Mesothelial cell of epicardium (in vitro differentiated cells): ENCODE measurements at regions not wholly inside any gene's neighbourhood (a gene's known extent, or its start where the extent isn't known, plus 50 kb on each side); places are given as distances from the start of the nearest gene placed in this dataset.
"Not testable (repeated sequence)": the region's sequence is repeated elsewhere in the genome, so short reads cannot be mapped to it uniquely, and the experiment has no call there.

Source experiments
- DNase-seq, 2 experiments: peaks; one replicate each; pipeline ENCODE4 v3.0.0; 2021; ENCODE audit warnings: low spot score in 2 of 2; ENCODE audit not compliant: unreplicated experiment in 2 of 2
- H3K27ac Mint-ChIP-seq: 2 replicates; pipeline ENCODE4 v1.8.0; 2021; ENCODE audit warnings: mixed read lengths
- H3K27me3 Mint-ChIP-seq: 2 replicates; pipeline ENCODE4 v1.8.0; 2021; ENCODE audit warnings: low read depth, mixed read lengths
- H3K36me3 Mint-ChIP-seq: 2 replicates; pipeline ENCODE4 v1.8.0; 2021; ENCODE audit warnings: mixed read lengths
- H3K4me1 Mint-ChIP-seq: 2 replicates; pipeline ENCODE4 v1.8.0; 2021; ENCODE audit warnings: mixed read lengths
- H3K4me3 Mint-ChIP-seq: 2 replicates; pipeline ENCODE4 v1.8.0; 2021; ENCODE audit warnings: mild to moderate bottlenecking, moderate library complexity, mixed read lengths
- H3K9me3 Mint-ChIP-seq: 2 replicates; pipeline ENCODE4 v1.8.0; 2021; ENCODE audit warnings: mixed read lengths
- TF ChIP-seq, protein P1 (sequence below): fragments of 200-600 bp; sonication (generic); IDR thresholded peaks from one replicate; pipeline ENCODE4 v1.5.0; 2021; ENCODE audit warnings: antibody characterized with exemption; ENCODE audit not compliant: unreplicated experiment

DNA sequence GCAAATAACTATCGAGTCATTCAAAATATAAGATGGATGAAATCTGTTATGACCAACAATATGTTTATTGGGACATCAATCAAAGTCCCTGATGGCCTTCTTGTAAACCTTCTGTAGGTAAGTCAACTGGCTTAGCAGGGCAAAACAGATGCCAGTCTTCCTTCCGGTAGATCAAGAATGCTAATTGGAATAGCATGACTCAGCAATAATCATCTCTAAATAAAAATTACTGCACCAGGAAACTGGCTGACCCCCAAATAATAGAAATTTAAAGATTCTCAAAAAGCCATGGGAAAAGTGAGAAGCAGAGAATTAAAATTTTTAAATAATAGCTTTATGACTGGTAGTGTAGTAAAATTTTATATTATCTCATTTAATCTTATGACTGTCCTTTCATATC lies 1005.4 kb downstream of the OLFM4 start:
- TF ChIP-seq, protein P1, sequence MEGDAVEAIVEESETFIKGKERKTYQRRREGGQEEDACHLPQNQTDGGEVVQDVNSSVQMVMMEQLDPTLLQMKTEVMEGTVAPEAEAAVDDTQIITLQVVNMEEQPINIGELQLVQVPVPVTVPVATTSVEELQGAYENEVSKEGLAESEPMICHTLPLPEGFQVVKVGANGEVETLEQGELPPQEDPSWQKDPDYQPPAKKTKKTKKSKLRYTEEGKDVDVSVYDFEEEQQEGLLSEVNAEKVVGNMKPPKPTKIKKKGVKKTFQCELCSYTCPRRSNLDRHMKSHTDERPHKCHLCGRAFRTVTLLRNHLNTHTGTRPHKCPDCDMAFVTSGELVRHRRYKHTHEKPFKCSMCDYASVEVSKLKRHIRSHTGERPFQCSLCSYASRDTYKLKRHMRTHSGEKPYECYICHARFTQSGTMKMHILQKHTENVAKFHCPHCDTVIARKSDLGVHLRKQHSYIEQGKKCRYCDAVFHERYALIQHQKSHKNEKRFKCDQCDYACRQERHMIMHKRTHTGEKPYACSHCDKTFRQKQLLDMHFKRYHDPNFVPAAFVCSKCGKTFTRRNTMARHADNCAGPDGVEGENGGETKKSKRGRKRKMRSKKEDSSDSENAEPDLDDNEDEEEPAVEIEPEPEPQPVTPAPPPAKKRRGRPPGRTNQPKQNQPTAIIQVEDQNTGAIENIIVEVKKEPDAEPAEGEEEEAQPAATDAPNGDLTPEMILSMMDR, result no peak
- DNase-seq, result no peak
- Mint-ChIP-seq H3K36me3 (no peaks in the 10 kb centered on the region), H3K9me3 (peaks cover 11% of the 10 kb centered on the region), H3K27ac (no peak overlapping the region), H3K27me3 (no peaks in the 10 kb centered on the region), H3K4me1 (no peaks in the 10 kb centered on the region), H3K4me3 (no peak overlapping the region)

DNA sequence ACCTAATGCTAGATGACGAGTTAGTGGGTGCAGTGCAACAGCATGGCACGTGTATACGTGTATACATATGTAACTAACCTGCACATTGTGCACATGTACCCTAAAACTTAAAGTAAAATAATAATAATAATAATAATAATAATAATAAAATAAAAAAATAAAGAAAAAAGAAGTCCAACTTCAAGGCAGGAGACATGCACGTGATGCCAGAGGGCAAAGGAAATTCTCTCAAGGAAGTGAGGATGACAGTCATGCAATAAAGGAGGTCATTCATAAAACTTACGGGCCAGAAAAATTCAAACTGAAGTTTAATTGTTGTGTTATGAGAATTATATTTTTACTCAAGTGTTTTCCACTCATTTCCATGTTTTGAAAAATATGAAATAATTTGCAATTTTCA lies 1028.8 kb downstream of the OLFM4 start:
- not testable (repeated sequence) for H3K36me3 Mint-ChIP-seq, H3K4me3 Mint-ChIP-seq, DNase-seq, H3K4me1 Mint-ChIP-seq, H3K27me3 Mint-ChIP-seq, H3K9me3 Mint-ChIP-seq, H3K27ac Mint-ChIP-seq

DNA sequence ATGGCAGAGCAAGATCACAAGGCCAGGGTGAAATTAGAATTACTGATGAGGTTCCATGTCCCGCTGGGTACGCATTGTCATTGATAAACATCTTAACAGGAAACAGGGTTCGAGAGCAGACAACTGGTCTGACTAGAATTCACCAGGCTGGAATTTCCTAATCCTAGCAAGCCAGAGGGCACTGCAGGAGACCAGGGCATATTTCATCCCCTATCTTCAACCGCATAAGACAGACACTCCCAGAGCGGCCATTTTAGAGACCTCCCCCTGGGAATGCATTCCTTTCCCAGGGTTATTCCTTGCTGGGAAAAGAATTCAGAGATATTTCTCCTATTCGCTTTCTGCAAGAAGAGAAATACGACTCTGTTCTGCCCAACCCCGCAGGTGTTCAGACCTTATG lies 1041.3 kb downstream of the OLFM4 start:
- H3K4me1 Mint-ChIP-seq, H3K27me3 Mint-ChIP-seq, H3K36me3 Mint-ChIP-seq, H3K27ac Mint-ChIP-seq, H3K4me3 Mint-ChIP-seq, DNase-seq: not testable (repeated sequence)
- H3K9me3 Mint-ChIP-seq, result peaks cover 24% of the 10 kb centered on the region

DNA sequence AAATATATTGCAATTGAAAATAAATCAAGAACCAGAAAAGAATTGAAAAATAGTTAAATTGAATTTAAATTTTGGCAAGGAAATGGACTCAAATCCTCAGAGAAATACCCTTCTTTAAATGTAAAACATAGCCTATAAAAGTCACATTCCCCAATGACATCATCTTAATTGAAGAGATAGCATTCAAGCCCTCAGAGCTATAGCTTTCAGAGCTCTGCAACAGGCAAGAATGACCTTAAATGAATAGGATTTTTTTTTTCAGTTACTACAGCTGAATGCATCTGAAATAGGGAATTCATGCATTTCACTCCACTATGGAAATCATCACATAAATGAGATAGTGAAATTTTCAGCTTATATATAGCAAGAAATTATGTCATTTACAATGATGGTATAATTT lies 1049.0 kb downstream of the OLFM4 start:
- Mint-ChIP-seq H3K36me3 (no peaks in the 10 kb centered on the region), H3K9me3 (peaks cover 7% of the 10 kb centered on the region), H3K4me1 (peaks cover 7% of the 10 kb centered on the region), H3K4me3 (no peak overlapping the region), H3K27ac (no peak overlapping the region), H3K27me3 (no peaks in the 10 kb centered on the region)
- TF ChIP-seq, protein P1, result no peak
- no peak for DNase-seq

DNA sequence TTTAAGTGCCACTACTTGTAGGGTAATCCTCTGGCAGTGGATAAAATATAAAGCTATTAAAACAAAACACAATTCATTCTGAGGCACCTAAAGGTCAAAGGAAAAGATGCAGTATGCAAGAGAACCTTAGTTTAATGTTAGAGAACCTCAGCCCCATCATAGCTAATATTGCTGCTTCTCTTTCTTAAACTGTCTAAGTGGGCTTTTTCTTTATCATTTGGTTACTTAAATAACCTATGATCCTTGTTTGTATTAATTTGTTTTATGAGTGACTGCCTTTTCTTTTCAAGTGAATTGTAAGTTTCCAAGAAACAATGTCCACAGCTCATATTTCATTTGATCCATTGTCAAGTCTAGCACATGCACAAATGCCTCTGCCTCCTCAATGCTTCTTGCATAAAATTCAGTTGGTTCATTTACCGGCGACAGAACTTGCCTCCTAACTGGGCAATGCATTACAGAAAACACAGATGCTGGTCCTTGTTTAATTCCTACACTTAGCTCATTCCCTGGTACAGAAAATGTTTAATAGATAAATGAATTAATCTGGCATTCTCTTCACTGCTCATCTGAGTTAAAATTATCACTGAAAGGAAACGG lies 1049.8 kb downstream of the OLFM4 start:
- no peaks in the 10 kb centered on the region for H3K36me3 Mint-ChIP-seq
- TF ChIP-seq, protein P1, result no peak
- H3K27ac Mint-ChIP-seq, result no peak overlapping the region
- H3K4me3 Mint-ChIP-seq, result no peak overlapping the region
- H3K4me1 Mint-ChIP-seq, result peaks cover 5% of the 10 kb centered on the region
- DNase-seq, result no peak
- no peaks in the 10 kb centered on the region for H3K27me3 Mint-ChIP-seq
- peaks cover 7% of the 10 kb centered on the region for H3K9me3 Mint-ChIP-seq

DNA sequence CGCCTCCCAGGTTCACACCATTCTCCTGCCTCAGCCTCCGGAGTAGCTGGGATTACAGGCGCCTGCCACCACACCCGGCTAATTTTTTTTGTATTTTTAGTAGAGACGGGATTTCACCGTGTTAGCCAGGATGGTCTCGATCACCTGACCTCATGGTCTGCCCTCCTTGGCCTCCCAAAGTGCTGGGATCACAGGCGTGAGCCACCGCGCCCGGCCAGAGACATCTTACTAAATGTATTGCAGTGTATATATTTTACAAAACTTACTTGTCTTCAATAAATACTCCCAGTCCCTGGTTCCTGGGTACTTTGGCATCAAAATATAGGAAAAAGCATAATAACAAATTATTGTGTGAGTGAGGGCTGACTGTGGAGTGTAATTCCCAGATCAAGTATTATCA lies 1053.7 kb downstream of the OLFM4 start:
- not testable (repeated sequence) for H3K9me3 Mint-ChIP-seq, H3K4me1 Mint-ChIP-seq, H3K27me3 Mint-ChIP-seq, H3K36me3 Mint-ChIP-seq, H3K4me3 Mint-ChIP-seq, DNase-seq, H3K27ac Mint-ChIP-seq

DNA sequence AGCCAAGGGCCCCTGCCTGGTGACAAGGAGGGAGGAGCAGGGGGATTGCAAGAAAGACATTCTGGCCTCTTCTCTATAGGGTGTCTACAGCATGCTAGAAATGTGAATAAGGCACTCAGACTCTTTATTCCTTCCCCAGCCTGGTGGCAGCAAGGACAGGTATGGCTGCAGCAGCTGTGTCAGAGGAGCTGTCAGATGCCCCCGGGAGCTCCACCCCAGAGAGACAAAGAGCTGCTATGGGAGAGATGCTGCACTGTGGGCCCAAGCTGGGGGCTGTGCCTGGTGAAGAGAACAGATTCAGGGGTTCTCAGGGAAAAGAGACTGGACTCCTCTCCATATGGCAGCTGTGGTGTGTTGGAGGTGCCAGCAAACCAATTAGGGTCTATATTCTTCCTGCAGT lies 1063.3 kb downstream of the OLFM4 start:
- Mint-ChIP-seq H3K36me3 (no peaks in the 10 kb centered on the region), H3K27ac (no peak overlapping the region), H3K9me3 (peaks cover 35% of the 10 kb centered on the region), H3K4me1 (no peaks in the 10 kb centered on the region), H3K27me3 (no peaks in the 10 kb centered on the region), H3K4me3 (no peak overlapping the region)
- TF ChIP-seq, protein P1, result no peak
- no peak for DNase-seq
